LoVo (cell line): ENCODE measurements at regions not wholly inside any gene's neighbourhood (a gene's known extent, or its start where the extent isn't known, plus 50 kb on each side); places are given as distances from the start of the nearest gene placed in this dataset.

ENCODE experiments used
- DNase-seq: peaks from one replicate; pipeline ENCODE4 v3.0.0-alpha.2; 2016; ENCODE audit warnings: low spot score

DNA sequence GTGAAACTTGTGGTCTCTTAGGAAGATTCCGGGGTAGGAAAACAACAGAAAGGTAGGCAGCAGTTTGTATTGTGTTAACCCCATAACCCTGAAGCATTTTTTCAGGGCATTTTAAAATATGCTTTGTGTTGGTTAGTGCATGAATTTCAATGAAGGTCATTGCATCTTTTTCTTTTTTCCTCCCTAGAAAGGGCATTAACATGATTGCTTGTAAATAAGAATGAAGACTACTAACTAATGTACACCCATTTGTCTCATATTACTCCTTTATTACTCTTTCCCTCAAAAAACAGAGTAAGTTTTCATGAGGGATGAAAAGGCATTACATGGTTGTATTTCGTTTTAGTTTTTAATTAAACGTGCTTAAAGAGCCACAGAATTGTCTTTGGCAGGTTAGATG, 141.4 kb downstream of the OGFRL1 start:
- no peak for DNase-seq

- no peak for DNase-seq
Observed at GRCh38 chr6:71433441-71433840, 144.8 kb downstream of the OGFRL1 start.

DNA sequence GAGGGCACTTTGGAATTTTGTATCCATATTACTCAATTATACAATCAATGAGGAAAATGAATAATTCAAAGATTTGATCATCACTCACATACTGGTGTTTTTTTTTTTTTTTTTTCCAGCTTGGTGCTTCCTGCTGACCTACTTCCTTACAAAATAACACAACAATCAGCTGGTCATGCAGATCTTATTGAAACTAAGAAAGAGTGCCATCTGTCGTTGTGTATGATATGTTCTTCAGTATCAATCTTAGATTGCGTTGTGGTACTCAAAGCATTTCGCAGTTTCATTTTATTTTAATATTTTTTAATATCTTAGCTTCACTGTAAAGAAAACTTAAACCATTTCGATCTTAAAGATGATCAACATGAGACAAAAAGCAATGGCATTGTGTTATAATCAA, 155.6 kb downstream of the OGFRL1 start:
- DNase-seq: no peak

DNA sequence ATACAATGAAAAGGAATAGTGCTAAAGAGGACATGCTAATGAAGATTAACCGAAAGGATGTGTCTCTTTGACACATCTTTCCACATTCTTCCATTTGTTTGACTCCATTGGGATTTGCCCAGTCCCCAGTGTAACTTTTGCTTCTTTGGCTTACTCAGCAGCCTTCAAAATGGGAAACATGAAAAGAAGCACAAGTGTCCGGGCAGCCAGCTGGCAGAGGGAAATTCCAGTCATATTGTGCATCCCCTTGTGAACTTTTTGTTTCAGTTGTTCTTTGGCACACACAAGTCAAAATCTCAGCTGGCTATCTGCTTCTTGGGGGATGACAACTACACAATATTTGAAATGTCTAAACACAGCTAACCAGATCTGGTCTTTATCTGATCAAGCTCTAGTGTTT, 157.4 kb downstream of the OGFRL1 start:
- no peak for DNase-seq

- DNase-seq: no peak
Observed at GRCh38 chr6:71446470-71446869, 157.9 kb downstream of the OGFRL1 start.

DNA sequence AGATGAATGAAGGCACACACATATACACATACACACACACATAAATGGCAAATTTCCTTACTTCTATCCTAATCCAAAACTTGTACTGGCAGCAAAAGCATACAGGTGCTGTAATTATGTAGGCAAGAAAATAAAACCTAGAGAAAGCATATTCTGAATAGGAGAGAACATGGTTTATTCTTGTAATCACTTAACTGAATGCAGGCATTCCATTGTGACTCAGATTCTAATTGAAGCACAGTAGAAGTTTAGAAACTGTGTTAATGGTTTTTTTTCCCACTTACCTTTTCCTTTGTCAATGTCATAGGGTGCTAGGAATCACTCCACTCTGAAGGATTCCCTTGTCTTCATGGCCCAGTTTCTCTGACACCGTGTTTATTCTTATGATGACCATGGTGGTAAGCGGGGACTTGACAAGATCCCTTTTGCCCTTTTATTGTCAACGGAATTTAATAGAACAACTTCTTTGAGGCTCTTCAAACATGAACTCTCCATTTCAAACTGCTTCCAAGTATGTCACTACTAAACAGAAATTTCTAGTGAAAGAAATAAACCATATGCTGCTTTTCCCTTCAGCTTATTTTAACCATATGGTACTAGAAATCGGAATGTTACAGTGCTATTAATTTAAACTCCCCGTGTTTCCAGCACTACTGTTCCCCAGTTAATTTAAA, 164.2 kb downstream of the OGFRL1 start:
- no peak for DNase-seq

DNA sequence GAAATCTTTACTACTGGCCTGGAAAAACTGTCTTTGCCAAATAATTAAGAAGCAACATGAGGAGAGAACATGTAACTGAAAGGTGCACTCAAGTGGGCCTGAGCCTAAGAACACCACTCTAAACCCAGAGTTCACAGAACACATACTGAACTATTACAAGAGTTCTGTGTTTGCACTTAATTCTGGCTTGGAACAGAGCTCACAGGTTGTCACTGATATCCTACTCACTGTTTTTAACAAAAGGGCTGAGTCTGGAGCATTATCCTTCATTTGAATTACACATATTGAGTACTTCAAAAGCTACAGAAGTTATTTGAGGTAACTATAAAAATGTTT, 164.7 kb downstream of the OGFRL1 start:
- no peak for DNase-seq

DNA sequence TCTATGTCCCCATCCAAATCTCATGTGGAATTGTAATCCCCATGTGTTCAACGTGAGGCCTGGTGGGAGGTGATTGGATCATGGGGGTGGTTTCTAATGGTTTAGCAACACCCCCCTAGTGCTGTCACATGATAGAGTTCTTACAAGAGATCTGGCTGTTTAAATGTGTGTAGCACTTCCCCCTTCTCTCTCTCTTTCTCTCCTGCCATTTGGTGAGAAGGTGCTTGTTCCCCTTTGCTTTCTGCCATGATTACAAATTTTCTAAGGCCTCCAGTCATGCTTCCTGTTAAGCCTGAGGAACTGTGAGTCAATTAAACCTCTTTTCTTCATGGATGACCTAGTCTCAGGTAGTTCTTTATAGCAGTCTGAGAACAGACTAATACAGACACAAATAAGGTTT, 165.4 kb downstream of the OGFRL1 start:
- DNase-seq: no peak

- no peak for DNase-seq
Observed at GRCh38 chr6:71457929-71458328, 169.3 kb downstream of the OGFRL1 start.

DNA sequence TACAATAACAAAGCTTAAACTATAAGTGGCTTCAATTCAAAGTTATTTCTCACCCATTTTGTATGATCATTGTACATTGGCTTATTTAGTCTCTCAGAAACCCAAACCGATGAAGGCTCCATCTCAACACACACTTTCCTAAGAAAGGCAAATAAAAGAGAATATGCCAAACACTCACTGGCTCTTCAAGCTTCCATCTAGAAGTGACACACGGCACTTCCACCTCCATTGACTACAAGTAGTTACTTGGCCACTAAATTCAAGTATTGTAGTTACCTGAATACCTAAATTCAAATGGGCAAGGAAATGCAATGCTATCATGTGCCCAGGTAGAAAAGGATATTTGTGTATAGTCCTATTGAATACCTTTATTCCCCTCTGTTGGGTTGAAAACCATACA, 170.6 kb downstream of the OGFRL1 start:
- DNase-seq: no peak

DNA sequence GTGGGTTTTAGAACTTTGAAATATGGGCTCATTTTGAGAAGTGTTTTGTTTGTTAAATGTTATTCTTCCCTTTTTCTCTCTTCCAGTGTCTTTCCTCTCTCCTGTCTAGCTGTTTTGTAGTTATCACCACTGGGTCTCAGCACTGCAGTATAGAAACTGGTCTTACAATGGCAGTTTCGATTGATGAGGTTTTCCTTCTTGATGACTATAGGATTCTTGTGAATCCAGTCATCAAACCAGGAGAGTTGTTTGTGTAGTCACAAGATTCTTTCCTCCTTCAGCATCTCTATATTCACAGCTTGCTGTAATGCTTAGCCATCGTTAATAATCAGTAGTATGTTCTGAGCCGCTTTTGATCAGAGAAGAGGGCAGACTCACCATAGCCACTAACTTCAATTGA, 172.3 kb downstream of the OGFRL1 start:
- no peak for DNase-seq

DNA sequence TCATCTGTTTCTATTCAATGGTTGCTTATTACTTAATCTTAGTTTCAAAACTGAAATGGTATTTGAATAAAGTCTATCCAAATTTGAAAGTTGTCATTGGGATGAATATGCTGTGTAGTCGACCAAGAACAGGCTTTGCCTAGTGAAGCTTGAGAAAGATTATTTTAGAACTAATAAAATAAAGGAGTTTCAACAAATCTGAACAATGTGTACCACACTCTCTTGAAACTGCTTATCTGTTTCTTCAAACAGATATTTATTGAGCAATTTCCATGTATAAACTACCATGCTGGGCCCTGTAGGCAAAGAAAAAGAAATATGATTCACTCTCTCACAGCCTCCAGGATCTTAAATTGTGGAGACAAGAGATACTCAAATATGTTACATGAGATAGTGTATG, 174.4 kb downstream of the OGFRL1 start:
- no peak for DNase-seq

DNA sequence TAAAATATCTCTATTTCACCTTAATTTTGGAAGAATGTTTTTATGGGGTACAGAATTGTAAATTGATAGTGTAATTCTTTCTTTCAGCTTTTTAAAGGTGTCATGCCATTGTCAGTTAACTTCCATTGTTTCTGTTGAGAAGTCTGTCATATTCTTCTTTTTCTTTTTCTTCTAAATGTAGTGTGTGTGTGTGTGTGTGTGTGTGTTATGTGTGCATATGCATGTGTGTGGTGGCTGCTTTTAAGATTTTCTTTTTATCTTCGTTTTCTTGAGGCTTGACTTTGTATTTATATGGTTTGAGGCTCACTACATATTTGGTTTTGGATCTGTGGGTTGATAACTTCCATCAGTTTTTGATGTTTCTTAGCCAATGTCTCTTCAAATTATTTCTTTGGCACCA, 176.5 kb downstream of the OGFRL1 start:
- no peak for DNase-seq

GRCh38 chr6:71466362-71466761, 177.8 kb downstream of the OGFRL1 start:
- no peak for DNase-seq

DNA sequence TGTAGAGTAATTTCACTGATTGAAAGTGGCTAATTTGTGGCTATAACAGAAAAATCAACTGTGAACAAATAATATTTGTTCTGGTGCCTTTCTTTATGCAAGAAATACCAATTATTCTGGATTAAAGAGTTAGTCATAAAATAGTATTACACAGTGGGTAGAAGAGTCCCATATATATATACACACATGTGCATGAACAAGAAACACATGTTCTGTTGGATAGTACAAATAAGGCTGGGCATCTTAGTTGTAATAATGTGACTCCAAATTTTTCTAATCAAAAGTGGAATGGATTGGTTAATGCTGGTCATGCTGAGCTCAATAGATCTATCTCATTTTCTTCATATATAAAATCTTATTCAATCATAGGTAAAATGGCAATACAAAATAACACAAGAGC, 179.4 kb downstream of the OGFRL1 start:
- DNase-seq: no peak

DNA sequence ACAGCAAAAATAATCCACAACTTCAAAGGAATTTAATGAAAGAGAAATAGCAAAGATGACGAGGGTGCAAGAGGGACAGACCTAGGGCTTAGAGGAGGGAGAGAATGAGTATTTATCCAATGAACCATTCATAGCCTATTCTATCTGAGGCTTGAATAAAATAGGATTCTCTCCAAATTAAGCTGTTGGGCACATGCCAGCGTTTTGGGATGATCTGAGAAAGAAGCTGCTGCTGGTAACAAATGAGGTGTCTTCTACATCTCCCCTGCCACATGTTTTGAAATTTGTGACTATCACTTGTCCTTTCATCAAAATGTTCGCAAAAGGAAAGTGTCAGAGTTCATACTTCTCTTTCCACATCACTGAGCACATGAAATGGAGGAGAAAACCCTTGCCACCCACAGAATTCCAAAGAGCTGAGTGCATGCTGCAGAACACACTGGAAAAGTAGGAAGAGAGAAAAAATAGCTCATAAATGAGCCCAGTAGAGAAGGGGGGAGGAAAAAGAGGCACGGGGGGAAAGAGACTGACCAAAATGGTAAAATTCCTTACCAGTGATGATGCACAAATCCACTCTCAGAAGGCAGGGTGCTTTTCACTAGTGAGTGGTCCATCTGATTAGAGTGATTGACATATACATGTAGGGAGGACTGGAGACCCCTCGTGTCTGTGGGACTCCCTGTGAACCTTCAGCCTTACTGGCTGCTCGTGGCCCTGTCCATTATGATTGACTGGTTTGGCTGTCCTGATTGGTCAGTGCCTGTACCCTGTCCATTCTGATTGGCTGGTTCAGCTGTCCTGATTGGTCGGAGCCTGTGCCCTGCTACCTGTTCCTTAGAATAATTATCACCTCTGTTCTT, 180.5 kb downstream of the OGFRL1 start:
- no peak for DNase-seq

DNA sequence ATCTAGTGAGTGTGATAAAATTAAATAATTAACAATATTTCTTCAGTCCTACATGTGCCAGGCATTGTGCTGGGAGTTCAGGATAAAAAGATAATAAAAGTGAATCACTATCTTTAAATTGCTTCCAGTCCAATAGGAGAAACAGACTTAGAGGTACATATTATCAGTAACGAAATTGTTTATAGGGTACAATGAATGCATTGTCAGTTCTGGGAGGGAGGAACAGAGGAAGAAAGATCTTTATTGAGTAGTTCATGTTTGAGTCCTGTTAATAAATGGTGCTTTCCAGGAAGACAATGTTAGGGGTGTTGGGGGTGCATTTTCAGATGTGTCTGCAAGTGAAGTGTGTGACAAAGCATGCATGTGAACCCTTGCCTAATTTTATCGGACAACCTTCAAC, 183.1 kb downstream of the OGFRL1 start:
- no peak for DNase-seq

GRCh38 chr6:71473926-71474325, 185.3 kb downstream of the OGFRL1 start:
- no peak for DNase-seq

- no peak for DNase-seq
Observed at GRCh38 chr6:71474942-71475341, 186.3 kb downstream of the OGFRL1 start.

- DNase-seq: no peak
Observed at GRCh38 chr6:71476371-71476770, 187.8 kb downstream of the OGFRL1 start.

DNA sequence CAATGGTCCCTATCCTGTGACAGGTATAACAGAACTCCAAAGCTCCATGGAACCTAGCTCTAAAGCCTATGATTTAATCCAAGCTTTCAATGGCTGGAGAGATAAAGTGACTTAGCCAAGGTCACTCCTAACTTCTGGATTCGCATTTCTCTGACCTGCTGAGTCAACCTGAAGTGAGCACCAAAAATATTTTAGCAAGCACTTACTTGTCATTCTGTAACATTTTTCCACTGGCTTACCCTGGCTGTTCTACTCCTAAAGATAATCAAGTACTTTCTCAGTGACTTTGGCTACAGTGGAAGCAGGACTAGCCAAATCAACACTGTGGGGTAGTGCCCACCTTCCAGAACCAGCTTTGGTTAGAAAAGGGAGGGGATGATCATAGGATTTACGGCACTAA, 188.3 kb downstream of the OGFRL1 start:
- DNase-seq: no peak

- DNase-seq: peak; percentile 23
Observed at GRCh38 chr6:71478834-71479541, 190.4 kb downstream of the OGFRL1 start.

DNA sequence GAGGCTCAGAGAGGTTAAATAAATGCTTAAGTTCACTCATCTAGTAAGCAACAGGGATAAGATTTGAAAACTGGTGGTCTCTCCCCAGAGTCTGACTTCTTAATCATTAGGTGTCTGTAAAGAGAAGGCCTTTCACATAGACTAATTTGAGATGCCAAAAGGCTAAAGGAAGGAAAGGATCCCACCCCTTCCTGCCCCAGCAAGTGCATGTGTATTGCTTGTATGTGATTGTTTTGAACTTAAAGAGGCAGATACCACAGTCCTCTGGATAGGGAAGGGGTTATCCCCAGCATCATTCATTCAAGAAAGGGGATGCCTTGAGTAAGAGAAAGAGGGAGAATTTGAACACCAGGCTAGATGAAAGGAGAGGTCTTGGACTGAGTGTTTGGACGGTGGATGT, 192.0 kb downstream of the OGFRL1 start:
- no peak for DNase-seq
